Keratinocyte (primary cell): ENCODE measurements at regions not wholly inside any gene's neighbourhood (a gene's known extent, or its start where the extent isn't known, plus 50 kb on each side); places are given as distances from the start of the nearest gene placed in this dataset.

Source experiments
- DNase-seq: peaks from one replicate; pipeline ENCODE4 v3.0.0-alpha.2; 2011; ENCODE audit warnings: low read depth, missing footprints, low spot score
- FAIRE-seq: peaks from 2 replicates; lab custom pipeline; 2011; peaks lifted over from hg19 to GRCh38; lab: Jason Lieb, UNC
- H2AFZ ChIP-seq: 2 replicates; pipeline ENCODE4 v1.6.0; 2012; ENCODE audit warnings: low read length, control low read depth, inconsistent platforms; ENCODE audit not compliant: control insufficient read depth
- H3K27ac ChIP-seq: 2 replicates; pipeline ENCODE4 v1.5.1; 2011; ENCODE audit warnings: low read length; ENCODE audit not compliant: control insufficient read depth, insufficient read depth
- H3K27me3 ChIP-seq: 3 replicates; pipeline ENCODE4 v1.6.0; 2011; ENCODE audit warnings: low read length; ENCODE audit not compliant: control insufficient read depth, insufficient read depth; ENCODE audit errors: extremely low read depth
- H3K36me3 ChIP-seq, 2 experiments: 2 replicates in 1 of 2; 3 replicates in 1 of 2; pipeline ENCODE4 v1.5.1; 2011; ENCODE audit warnings: low read length in 2 of 2, mild to moderate bottlenecking in 1 of 2; ENCODE audit not compliant: control insufficient read depth in 2 of 2, insufficient read depth in 2 of 2; ENCODE audit errors: extremely low read depth in 1 of 2
- H3K4me1 ChIP-seq: 3 replicates; pipeline ENCODE4 v1.5.1; 2011; ENCODE audit warnings: low read length; ENCODE audit not compliant: control insufficient read depth, insufficient read depth; ENCODE audit errors: extremely low read depth
- H3K4me2 ChIP-seq: 3 replicates; pipeline ENCODE4 v1.6.0; 2011; ENCODE audit warnings: low read depth, low read length; ENCODE audit not compliant: control insufficient read depth, insufficient read depth; ENCODE audit errors: extremely low read depth
- H3K4me3 ChIP-seq, 3 experiments: fragments of 200-600 bp in 1 of 3; sonication (generic) in 1 of 3; 2 replicates in 2 of 3; 3 replicates in 1 of 3; pipeline ENCODE4 v1.5.1; 2011 to 2016; ENCODE audit warnings: low read length in 3 of 3, mild to moderate bottlenecking in 3 of 3, control low read depth in 2 of 3, inconsistent platforms in 1 of 3, low read depth in 1 of 3, mixed read lengths in 1 of 3, mixed run types in 1 of 3, moderate library complexity in 1 of 3; ENCODE audit not compliant: control insufficient read depth in 2 of 3, insufficient read depth in 2 of 3; ENCODE audit errors: extremely low read depth in 1 of 3
- H3K79me2 ChIP-seq: 2 replicates; pipeline ENCODE4 v1.6.0; 2012; ENCODE audit warnings: low read length; ENCODE audit not compliant: control insufficient read depth, insufficient read depth
- H3K9ac ChIP-seq: 3 replicates; pipeline ENCODE4 v1.6.0; 2011; ENCODE audit warnings: low read length; ENCODE audit not compliant: control insufficient read depth, insufficient read depth; ENCODE audit errors: extremely low read depth
- H3K9me1 ChIP-seq: 3 replicates; pipeline ENCODE4 v1.6.0; 2011; ENCODE audit warnings: low read length; ENCODE audit not compliant: control insufficient read depth, insufficient read depth; ENCODE audit errors: extremely low read depth
- H3K9me3 ChIP-seq: 2 replicates; pipeline ENCODE4 v1.5.1; 2012; ENCODE audit warnings: low read depth, low read length; ENCODE audit not compliant: control insufficient read depth
- H4K20me1 ChIP-seq: 3 replicates; pipeline ENCODE4 v1.6.0; 2011; ENCODE audit warnings: low read length; ENCODE audit not compliant: control insufficient read depth, insufficient read depth; ENCODE audit errors: extremely low read depth
- CTCF ChIP-seq, 3 experiments: IDR thresholded peaks in 1 of 3; conservative IDR thresholded peaks in 1 of 3; optimal IDR thresholded peaks in 1 of 3; 2 replicates in 2 of 3; 3 replicates in 1 of 3; pipeline versions ENCODE3 to v1.5.1; 2011; ENCODE audit warnings: low read length in 3 of 3, mild to moderate bottlenecking in 3 of 3, moderate library complexity in 2 of 3, control low read depth in 1 of 3, inconsistent platforms in 1 of 3; ENCODE audit not compliant: insufficient read depth in 2 of 3; ENCODE audit errors: extremely low read depth in 1 of 3
- EZH2 ChIP-seq: IDR thresholded peaks from one replicate; pipeline ENCODE4 v1.6.1; 2012; ENCODE audit warnings: inconsistent platforms, mild to moderate bottlenecking, low read length, moderate library complexity
- dilution Hi-C: fragments of 300-500 bp; cut with MboI; formaldehyde crosslinking; loops from one replicate; pipeline ENCODE4 v1.7.0; 2020; ENCODE audit warnings: low sequenced_read_pairs; ENCODE audit not compliant: extremely low pct_ligation_motif_present

GRCh38 chrX:857376-857775 lies 226.8 kb downstream of the SHOX start:
- no peak for TF ChIP-seq EZH2
- no peak for TF ChIP-seq CTCF (optimal IDR thresholded peaks at IDR 0.05 in 1 of 3, IDR thresholded peaks at IDR 0.05 in 1 of 3, conservative IDR thresholded peaks at IDR 0.05 in 1 of 3; ENCODE audit: extremely low read depth in 1 of 3, insufficient read depth in 2 of 3, low read length in 3 of 3)
- H3K27me3 ChIP-seq = no peaks in the 10 kb centered on the region
- no peak overlapping the region for H3K9ac ChIP-seq
- H2AFZ ChIP-seq = no peak overlapping the region
- H4K20me1 ChIP-seq = no peaks in the 10 kb centered on the region
- H3K4me3 ChIP-seq = no peak overlapping the region
- H3K27ac ChIP-seq = no peak overlapping the region
- H3K4me1 ChIP-seq = no peaks in the 10 kb centered on the region
- no peaks in the 10 kb centered on the region for H3K36me3 ChIP-seq
- no peaks in the 10 kb centered on the region for H3K9me1 ChIP-seq
- H3K79me2 ChIP-seq = no peaks in the 10 kb centered on the region
- dilution Hi-C loops = no loop called here
- H3K9me3 ChIP-seq = no peaks in the 10 kb centered on the region
- DNase-seq (no peak), FAIRE-seq (no peak)
- no peak overlapping the region for H3K4me2 ChIP-seq

GRCh38 chrX:856566-857290 lies 226.1 kb downstream of the SHOX start:
- H3K9me1 ChIP-seq = no peaks in the 10 kb centered on the region
- TF ChIP-seq EZH2 = no peak
- no peak for TF ChIP-seq CTCF (optimal IDR thresholded peaks at IDR 0.05 in 1 of 3, IDR thresholded peaks at IDR 0.05 in 1 of 3, conservative IDR thresholded peaks at IDR 0.05 in 1 of 3; ENCODE audit: extremely low read depth in 1 of 3, insufficient read depth in 2 of 3, low read length in 3 of 3)
- DNase-seq (no peak), FAIRE-seq (no peak)
- no peak overlapping the region for H3K9ac ChIP-seq
- H3K27me3 ChIP-seq = no peaks in the 10 kb centered on the region
- H3K4me3 ChIP-seq = no peak overlapping the region
- H3K4me1 ChIP-seq = no peaks in the 10 kb centered on the region
- dilution Hi-C loops = no loop called here
- H3K79me2 ChIP-seq = no peaks in the 10 kb centered on the region
- H4K20me1 ChIP-seq = no peaks in the 10 kb centered on the region
- no peak overlapping the region for H3K27ac ChIP-seq
- H3K9me3 ChIP-seq = no peaks in the 10 kb centered on the region
- no peak overlapping the region for H2AFZ ChIP-seq
- H3K4me2 ChIP-seq = no peak overlapping the region
- no peaks in the 10 kb centered on the region for H3K36me3 ChIP-seq
